ENCODE measurements at regions not wholly inside any gene's neighbourhood (a gene's known extent, or its start where the extent isn't known, plus 50 kb on each side); places are given as distances from the start of the nearest gene placed in this dataset.

- TF ChIP-seq RAD21 (IDR thresholded peaks at IDR 0.05) (no peak), CTCF (IDR thresholded peaks at IDR 0.05; ENCODE audit: low read depth, low read length, missing input control) (no peak), SP1 (IDR thresholded peaks at IDR 0.05) (no peak), ZBTB33 (IDR thresholded peaks at IDR 0.05) (no peak), ATF3 (IDR thresholded peaks at IDR 0.05) (no peak), REST (IDR thresholded peaks at IDR 0.05) (no peak), MAX (IDR thresholded peaks at IDR 0.05) (no peak), TAF1 (conservative IDR thresholded peaks at IDR 0.05) (no peak), HNF4G (IDR thresholded peaks at IDR 0.05) (no peak), FOXA1 (IDR thresholded peaks at IDR 0.05) (no peak), JUND (IDR thresholded peaks at IDR 0.05) (no peak), EGR1 (IDR thresholded peaks at IDR 0.05; ENCODE audit: low read depth in 2 of 2) (no peak), YY1 (IDR thresholded peaks at IDR 0.05) (no peak), GABPA (IDR thresholded peaks at IDR 0.05 in 1 of 2, conservative IDR thresholded peaks at IDR 0.05 in 1 of 2) (no peak)
Observed at GRCh38 chr6:144809969-144810368, 524.8 kb downstream of the UTRN start.

All from liver (tissue), 3 donors.